ENCODE measurements at regions not wholly inside any gene's neighbourhood (a gene's known extent, or its start where the extent isn't known, plus 50 kb on each side); places are given as distances from the start of the nearest gene placed in this dataset.

- Histone ChIP-seq H3K36me3 (ENCODE audit: insufficient read depth, low read depth, low read length) (no peaks in the 10 kb centered on the region), H3K4me1 (ENCODE audit: insufficient read depth, low read length) (peaks cover 8% of the 10 kb centered on the region; the same call in 1 of the 2 replicates), H3K4me3 (ENCODE audit: low read length) (no peak overlapping the region), H3K9ac (ENCODE audit: low read depth, low read length) (no peak overlapping the region), H3K27ac (ENCODE audit: low read length) (no peak overlapping the region), H3K27me3 (ENCODE audit: insufficient read depth, low read length) (no peaks in the 10 kb centered on the region), H3K9me3 (ENCODE audit: insufficient read depth, low read depth, low read length) (no peaks in the 10 kb centered on the region)
Observed at GRCh38 chr3:3278073-3278472, 98.6 kb upstream of the CRBN start.

GRCh38 chr3:3276630-3277029 lies 97.1 kb upstream of the CRBN start:
- H3K27me3 ChIP-seq (ENCODE audit: insufficient read depth, low read length): no peaks in the 10 kb centered on the region
- no peak overlapping the region for H3K9ac ChIP-seq (ENCODE audit: low read depth, low read length)
- H3K4me1 ChIP-seq (ENCODE audit: insufficient read depth, low read length): peaks cover 8% of the 10 kb centered on the region; the same call in 1 of the 2 replicates
- H3K9me3 ChIP-seq (ENCODE audit: insufficient read depth, low read depth, low read length): no peaks in the 10 kb centered on the region
- H3K36me3 ChIP-seq (ENCODE audit: insufficient read depth, low read depth, low read length): no peaks in the 10 kb centered on the region
- no peak overlapping the region for H3K4me3 ChIP-seq (ENCODE audit: low read length)
- no peak overlapping the region for H3K27ac ChIP-seq (ENCODE audit: low read length)

- Histone ChIP-seq H3K9me3 (ENCODE audit: insufficient read depth, low read depth, low read length) (no peaks in the 10 kb centered on the region), H3K4me1 (ENCODE audit: insufficient read depth, low read length) (no peaks in the 10 kb centered on the region), H3K27me3 (ENCODE audit: insufficient read depth, low read length) (no peaks in the 10 kb centered on the region), H3K9ac (ENCODE audit: low read depth, low read length) (no peak overlapping the region), H3K27ac (ENCODE audit: low read length) (no peak overlapping the region), H3K4me3 (ENCODE audit: low read length) (no peak overlapping the region), H3K36me3 (ENCODE audit: insufficient read depth, low read depth, low read length) (no peaks in the 10 kb centered on the region)
Observed at GRCh38 chr3:3264796-3265195, 85.3 kb upstream of the CRBN start.

GRCh38 chr3:3260870-3261269 lies 81.4 kb upstream of the CRBN start:
- no peaks in the 10 kb centered on the region for H3K9me3 ChIP-seq (ENCODE audit: insufficient read depth, low read depth, low read length)
- no peak overlapping the region for H3K9ac ChIP-seq (ENCODE audit: low read depth, low read length)
- H3K4me3 ChIP-seq (ENCODE audit: low read length): no peak overlapping the region
- no peaks in the 10 kb centered on the region for H3K36me3 ChIP-seq (ENCODE audit: insufficient read depth, low read depth, low read length)
- no peaks in the 10 kb centered on the region for H3K27me3 ChIP-seq (ENCODE audit: insufficient read depth, low read length)
- no peak overlapping the region for H3K27ac ChIP-seq (ENCODE audit: low read length)
- H3K4me1 ChIP-seq (ENCODE audit: insufficient read depth, low read length): no peaks in the 10 kb centered on the region

- Histone ChIP-seq H3K27ac (ENCODE audit: low read length) (no peak overlapping the region), H3K9ac (ENCODE audit: low read depth, low read length) (no peak overlapping the region), H3K36me3 (ENCODE audit: insufficient read depth, low read depth, low read length) (no peaks in the 10 kb centered on the region), H3K9me3 (ENCODE audit: insufficient read depth, low read depth, low read length) (no peaks in the 10 kb centered on the region), H3K4me3 (ENCODE audit: low read length) (no peak overlapping the region), H3K27me3 (ENCODE audit: insufficient read depth, low read length) (no peaks in the 10 kb centered on the region), H3K4me1 (ENCODE audit: insufficient read depth, low read length) (no peaks in the 10 kb centered on the region)
Observed at GRCh38 chr3:3259181-3259580, 79.7 kb upstream of the CRBN start.

GRCh38 chr3:3258281-3258680 lies 78.8 kb upstream of the CRBN start:
- Histone ChIP-seq H3K36me3 (ENCODE audit: insufficient read depth, low read depth, low read length) (no peaks in the 10 kb centered on the region), H3K27ac (ENCODE audit: low read length) (no peak overlapping the region), H3K4me3 (ENCODE audit: low read length) (no peak overlapping the region), H3K9me3 (ENCODE audit: insufficient read depth, low read depth, low read length) (no peaks in the 10 kb centered on the region), H3K4me1 (ENCODE audit: insufficient read depth, low read length) (no peaks in the 10 kb centered on the region), H3K27me3 (ENCODE audit: insufficient read depth, low read length) (no peaks in the 10 kb centered on the region), H3K9ac (ENCODE audit: low read depth, low read length) (no peak overlapping the region)

- Histone ChIP-seq H3K27me3 (ENCODE audit: insufficient read depth, low read length) (no peaks in the 10 kb centered on the region), H3K27ac (ENCODE audit: low read length) (no peak overlapping the region), H3K9me3 (ENCODE audit: insufficient read depth, low read depth, low read length) (no peaks in the 10 kb centered on the region; the same call in 1 of the 2 replicates), H3K4me1 (ENCODE audit: insufficient read depth, low read length) (no peaks in the 10 kb centered on the region), H3K36me3 (ENCODE audit: insufficient read depth, low read depth, low read length) (no peaks in the 10 kb centered on the region), H3K4me3 (ENCODE audit: low read length) (no peak overlapping the region), H3K9ac (ENCODE audit: low read depth, low read length) (no peak overlapping the region)
Observed at GRCh38 chr3:3241596-3241995, 62.1 kb upstream of the CRBN start.

- Histone ChIP-seq H3K4me1 (ENCODE audit: insufficient read depth, low read length) (no peaks in the 10 kb centered on the region), H3K9ac (ENCODE audit: low read depth, low read length) (no peak overlapping the region), H3K27me3 (ENCODE audit: insufficient read depth, low read length) (no peaks in the 10 kb centered on the region), H3K27ac (ENCODE audit: low read length) (no peak overlapping the region), H3K9me3 (ENCODE audit: insufficient read depth, low read depth, low read length) (no peaks in the 10 kb centered on the region; the same call in 1 of the 2 replicates), H3K36me3 (ENCODE audit: insufficient read depth, low read depth, low read length) (no peaks in the 10 kb centered on the region), H3K4me3 (ENCODE audit: low read length) (no peak overlapping the region)
Observed at GRCh38 chr3:3240986-3241385, 61.5 kb upstream of the CRBN start.

GRCh38 chr3:3237979-3238378 lies 58.5 kb upstream of the CRBN start:
- H3K36me3 ChIP-seq (ENCODE audit: insufficient read depth, low read depth, low read length): no peaks in the 10 kb centered on the region
- no peak overlapping the region for H3K27ac ChIP-seq (ENCODE audit: low read length)
- H3K9me3 ChIP-seq (ENCODE audit: insufficient read depth, low read depth, low read length): peaks cover 13% of the 10 kb centered on the region
- H3K9ac ChIP-seq (ENCODE audit: low read depth, low read length): no peak overlapping the region
- no peaks in the 10 kb centered on the region for H3K27me3 ChIP-seq (ENCODE audit: insufficient read depth, low read length)
- H3K4me3 ChIP-seq (ENCODE audit: low read length): no peak overlapping the region
- H3K4me1 ChIP-seq (ENCODE audit: insufficient read depth, low read length): no peaks in the 10 kb centered on the region

GRCh38 chr3:3232251-3232650 lies 52.8 kb upstream of the CRBN start:
- Histone ChIP-seq H3K9me3 (ENCODE audit: insufficient read depth, low read depth, low read length) (peaks cover 13% of the 10 kb centered on the region), H3K27ac (ENCODE audit: low read length) (no peak overlapping the region), H3K9ac (ENCODE audit: low read depth, low read length) (no peak overlapping the region), H3K27me3 (ENCODE audit: insufficient read depth, low read length) (no peaks in the 10 kb centered on the region), H3K4me3 (ENCODE audit: low read length) (no peak overlapping the region), H3K4me1 (ENCODE audit: insufficient read depth, low read length) (no peaks in the 10 kb centered on the region), H3K36me3 (ENCODE audit: insufficient read depth, low read depth, low read length) (no peaks in the 10 kb centered on the region)
